ENCODE measurements at regions not wholly inside any gene's neighbourhood (a gene's known extent, or its start where the extent isn't known, plus 50 kb on each side); places are given as distances from the start of the nearest gene placed in this dataset.

DNA sequence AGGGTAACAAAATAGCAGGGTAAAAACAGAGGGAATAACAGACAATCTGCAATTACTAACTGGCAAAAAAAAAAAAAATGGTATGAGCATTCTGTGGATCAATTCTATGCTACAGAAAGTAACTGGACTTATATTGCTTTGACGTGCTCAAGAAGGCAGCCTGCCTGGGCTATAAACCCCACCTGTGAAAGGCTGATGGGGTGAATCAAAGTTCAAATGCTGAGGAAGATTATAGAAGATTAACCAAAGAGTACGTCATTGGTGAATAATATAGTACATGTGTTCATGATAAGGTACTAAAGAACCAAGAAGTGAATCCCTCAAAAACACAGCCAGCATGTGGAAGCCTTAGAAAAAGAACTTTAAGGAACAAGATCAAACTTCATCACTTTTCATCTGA, 441.9 kb upstream of the PTCHD4 start:
- TF ChIP-seq, protein P1, sequence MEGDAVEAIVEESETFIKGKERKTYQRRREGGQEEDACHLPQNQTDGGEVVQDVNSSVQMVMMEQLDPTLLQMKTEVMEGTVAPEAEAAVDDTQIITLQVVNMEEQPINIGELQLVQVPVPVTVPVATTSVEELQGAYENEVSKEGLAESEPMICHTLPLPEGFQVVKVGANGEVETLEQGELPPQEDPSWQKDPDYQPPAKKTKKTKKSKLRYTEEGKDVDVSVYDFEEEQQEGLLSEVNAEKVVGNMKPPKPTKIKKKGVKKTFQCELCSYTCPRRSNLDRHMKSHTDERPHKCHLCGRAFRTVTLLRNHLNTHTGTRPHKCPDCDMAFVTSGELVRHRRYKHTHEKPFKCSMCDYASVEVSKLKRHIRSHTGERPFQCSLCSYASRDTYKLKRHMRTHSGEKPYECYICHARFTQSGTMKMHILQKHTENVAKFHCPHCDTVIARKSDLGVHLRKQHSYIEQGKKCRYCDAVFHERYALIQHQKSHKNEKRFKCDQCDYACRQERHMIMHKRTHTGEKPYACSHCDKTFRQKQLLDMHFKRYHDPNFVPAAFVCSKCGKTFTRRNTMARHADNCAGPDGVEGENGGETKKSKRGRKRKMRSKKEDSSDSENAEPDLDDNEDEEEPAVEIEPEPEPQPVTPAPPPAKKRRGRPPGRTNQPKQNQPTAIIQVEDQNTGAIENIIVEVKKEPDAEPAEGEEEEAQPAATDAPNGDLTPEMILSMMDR (IDR thresholded peaks at IDR 0.05), result no peak
- no peak for TF ChIP-seq POLR2A (IDR thresholded peaks at IDR 0.05)
- TF ChIP-seq EP300 (IDR thresholded peaks at IDR 0.05), result no peak
- no peak for TF ChIP-seq POLR2AphosphoS5 (IDR thresholded peaks at IDR 0.05)

Measured in gastroesophageal sphincter (tissue), 3 donors.